ENCODE measurements at regions not wholly inside any gene's neighbourhood (a gene's known extent, or its start where the extent isn't known, plus 50 kb on each side); places are given as distances from the start of the nearest gene placed in this dataset.
"Not testable (repeated sequence)": the region's sequence is repeated elsewhere in the genome, so short reads cannot be mapped to it uniquely, and the experiment has no call there.

DNA sequence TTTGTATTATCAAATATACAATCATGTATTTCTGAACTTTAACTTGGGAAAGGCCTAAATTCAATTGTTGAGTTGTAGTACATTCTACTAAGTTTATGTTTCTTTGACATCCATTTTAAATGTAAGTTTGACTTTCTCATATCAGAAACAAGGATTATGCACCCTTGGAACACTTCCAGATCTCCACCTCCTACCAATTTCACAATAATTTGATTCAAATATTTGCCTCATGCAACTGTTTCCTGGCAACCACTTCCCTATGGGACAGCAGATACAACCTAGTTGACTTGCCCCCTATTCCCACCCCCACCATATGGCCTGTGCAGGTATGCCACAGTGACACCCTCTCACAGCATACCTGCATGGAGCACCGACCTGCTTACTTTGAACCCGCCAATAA is 506.4 kb upstream of the PABPC4L start:
- no peak for DNase-seq (ENCODE audit: low spot score)

DNA sequence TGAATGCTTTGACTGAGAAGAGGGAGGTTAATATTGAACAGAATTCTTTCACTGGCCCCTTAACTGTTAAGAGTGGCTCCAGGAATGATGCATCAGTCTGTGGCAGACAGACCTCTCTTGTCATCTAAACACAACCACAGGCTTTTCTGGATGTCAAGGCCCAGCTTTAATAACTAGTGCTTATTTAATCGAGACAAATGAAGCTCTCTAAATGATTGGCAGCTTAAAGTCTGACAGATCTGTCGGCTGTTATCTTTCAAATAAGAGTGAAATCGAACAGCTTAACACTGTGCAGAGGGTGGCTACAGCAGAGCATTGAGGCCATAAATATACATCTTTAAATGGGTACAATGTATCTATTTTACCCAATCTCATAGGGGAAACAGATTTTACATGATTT is 500.8 kb upstream of the PABPC4L start:
- no peak for DNase-seq (ENCODE audit: low spot score)

DNA sequence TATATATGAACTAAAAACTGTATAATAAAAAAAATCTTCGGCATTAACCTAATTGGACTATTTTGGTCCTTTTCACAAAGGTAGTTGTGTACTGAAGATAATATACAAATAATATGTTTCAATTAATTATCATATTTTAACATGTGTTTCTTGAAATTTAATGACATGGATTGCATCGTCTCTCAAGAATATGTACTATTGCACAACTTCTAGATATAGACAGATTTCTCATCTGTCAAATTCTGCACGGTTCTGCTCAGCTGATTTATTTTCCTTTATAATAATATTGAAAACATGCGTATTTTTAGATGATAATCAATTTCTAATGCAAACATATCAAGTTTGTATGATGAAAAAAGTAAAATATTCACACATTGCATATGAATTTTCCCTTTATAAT is 498.7 kb upstream of the PABPC4L start:
- DNase-seq (ENCODE audit: low spot score) = no peak

DNA sequence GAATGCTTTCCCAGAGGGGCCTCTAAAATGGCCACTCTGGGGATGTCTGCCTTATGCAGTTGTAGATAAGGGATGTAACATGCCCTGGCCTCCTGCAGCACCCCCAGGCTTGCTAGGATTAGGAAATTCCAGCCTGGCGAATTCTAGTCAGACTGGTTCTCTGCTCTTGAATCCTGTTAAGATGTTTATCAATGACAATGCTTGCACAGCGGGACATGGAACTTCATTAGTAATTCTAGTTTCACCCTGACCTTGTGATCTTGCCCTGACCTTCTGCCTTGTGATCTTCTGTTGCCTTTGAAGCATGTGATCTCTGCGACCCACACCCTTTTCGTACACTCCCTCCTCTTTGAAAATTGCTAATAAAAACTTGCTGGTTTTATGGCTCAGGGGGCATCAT is 497.2 kb upstream of the PABPC4L start:
- DNase-seq (ENCODE audit: low spot score) = not testable (repeated sequence)

DNA sequence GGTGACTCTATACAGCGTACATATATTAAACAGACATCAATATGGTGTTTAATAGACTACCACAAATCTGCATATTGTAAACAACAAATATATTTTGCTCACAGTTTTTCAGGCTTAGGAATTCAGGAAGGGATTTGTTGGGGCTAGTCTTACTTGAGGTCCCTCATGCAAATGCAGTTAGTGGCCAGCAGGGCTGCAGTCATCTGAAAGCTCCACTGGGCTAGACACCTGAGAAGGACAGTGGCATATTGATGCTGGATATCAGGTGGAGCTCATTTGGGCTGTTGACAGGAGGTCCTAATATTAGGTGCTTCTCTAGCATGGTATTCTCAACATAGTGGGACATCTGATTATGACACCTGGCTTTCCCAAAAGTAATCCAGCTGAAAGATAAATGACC is 493.8 kb upstream of the PABPC4L start:
- DNase-seq (ENCODE audit: low spot score) = no peak

DNA sequence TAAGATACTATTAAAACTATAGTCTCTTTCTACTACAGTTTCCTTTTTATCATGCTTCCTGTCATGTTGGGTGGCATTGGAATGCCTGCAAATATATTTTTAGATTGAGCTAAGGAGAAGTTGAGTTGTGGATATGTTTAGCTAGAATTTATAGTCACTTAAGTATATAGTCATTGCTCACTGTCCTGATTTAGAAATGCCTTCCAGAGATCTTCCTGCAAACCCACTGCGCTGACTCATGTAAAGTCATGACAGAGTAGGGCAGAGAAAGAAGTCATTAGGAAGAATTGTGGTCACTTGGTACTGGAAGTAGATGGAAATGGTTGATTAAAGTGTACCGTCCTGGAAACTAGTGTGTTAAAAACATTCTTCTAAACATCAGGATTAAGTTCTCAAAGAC is 490.3 kb upstream of the PABPC4L start:
- no peak for DNase-seq (ENCODE audit: low spot score)

DNA sequence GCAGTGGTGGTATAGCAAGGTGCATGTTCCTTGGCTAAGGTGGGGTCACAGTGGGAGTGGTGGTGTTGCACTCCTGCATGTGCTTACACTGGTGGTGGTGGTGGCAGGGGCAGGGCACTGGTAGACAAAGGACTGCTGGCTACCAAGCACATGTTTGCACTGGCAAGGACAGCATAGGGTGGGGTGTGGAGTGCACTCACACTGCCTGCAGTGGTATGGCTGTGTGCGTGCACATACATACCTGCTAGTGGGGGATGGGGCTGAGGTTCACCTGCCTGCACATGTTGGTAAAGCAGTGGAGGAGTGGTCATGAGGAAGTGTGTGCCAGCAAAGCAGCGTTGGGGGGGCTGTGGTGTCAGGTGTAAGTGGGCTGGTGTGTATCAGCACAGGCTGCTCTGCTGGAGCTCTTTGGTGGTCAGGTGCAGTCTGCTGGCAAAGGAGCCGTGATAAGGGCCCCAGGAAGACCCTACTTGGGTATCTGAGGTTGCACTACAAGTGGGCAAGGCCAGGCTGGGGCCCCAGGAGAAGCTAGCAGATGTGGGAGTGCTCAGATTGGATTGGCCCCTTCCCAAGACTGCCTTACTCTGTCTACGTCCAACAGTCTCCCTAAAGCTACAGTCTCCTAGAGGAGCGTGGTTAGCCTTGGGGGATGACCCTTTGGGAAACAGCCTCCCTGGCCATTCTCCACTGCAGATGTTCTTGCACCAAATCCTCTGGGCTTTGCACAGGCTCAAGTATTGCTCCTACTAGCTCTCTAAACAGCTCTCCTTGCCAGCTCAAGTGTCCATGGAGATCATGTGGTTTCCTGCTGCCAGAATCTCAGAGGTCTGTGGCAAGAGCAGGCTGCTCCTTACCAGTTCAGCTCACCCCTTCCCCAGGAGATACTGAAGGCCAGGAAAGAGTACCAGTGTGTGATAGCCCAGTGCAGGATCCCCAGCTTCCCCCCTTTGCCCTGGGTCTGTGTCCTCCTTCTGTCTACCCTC is 486.3 kb upstream of the PABPC4L start:
- no peak for DNase-seq (ENCODE audit: low spot score)

DNA sequence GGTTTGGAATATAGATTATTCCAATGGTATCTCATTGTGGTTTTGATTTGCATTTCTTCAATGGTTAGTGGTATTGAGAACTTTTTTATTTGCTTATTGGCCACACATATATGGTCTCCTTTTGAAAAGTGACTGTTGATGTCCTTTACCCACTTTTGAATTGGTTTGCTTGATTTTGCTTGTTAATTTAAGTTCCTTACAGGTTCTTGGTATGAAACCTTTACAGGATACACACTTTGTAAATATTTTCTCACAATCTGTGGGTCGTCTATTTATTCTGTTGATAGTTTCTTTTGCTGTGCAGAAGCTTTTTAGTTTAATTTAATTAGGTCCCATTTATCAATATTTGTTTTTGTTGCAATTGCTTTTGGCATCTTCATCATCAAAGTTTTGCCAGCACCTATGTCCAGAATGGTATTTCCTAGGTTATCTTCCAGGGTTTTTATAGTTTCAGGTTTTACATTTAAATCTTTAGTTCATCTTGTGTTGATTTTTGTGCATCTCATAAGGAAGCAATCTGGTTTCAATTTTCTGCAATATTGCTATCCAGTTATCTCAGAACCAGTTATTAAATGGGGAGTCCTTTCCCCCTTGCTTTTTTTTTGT is 475.7 kb upstream of the PABPC4L start:
- no peak for DNase-seq (ENCODE audit: low spot score)

DNA sequence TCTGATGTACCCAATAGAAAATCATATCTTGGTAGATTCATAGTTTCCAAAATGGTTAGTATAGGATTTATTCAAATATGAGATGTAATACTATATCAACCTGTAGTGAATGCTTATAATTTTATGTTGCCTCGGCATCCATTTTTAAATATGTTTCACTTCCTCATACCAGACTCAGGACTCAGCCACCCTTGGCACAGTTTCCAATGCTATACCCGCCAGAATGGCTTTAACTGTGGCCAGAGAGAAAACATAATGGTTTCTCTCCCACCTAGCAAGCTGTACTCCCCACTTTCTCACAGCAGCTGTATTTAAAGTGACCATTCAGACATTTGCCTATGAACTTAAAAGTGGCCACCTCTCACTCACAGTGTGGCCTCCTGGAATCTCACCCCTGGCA is 466.6 kb upstream of the PABPC4L start:
- no peak for DNase-seq (ENCODE audit: low spot score)

DNA sequence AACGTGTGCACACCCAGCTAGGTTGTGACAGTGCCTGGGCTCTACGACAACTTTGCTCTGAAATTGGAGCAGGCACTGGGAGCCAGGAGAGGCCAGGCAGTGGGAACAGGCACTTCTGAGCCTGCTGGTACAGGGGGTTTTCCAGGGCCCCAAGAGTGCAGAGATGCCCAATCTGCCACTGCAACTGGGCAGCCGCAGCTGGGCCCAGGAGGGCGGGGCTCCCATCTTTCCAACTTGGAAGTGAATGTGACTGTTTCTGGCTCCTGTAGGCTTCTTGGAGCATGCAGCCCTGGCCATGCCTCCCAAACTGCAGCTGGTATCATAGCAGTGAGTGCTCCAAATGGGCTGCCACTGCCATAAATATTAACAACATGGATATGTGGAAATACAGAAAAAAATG is 465.1 kb upstream of the PABPC4L start:
- no peak for DNase-seq (ENCODE audit: low spot score)

DNA sequence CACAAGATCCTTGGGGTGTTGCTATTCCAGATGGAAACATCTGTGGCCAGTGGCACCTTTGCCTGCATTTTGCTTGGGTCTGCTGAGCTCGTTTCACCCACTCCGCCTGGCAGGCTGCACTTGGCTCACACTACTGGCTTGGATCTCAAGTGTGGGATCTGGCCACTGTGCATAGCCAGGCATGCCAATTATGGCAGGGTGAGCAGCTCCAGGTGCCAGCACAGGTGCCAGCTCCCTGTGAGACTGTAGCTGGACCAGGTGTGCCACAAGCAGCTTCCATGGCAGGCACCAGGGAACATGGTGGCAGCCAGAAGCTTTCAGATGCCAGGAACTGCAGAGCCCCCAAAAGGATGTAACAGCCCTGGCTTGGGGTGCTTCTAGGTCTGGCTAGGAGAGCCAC is 463.8 kb upstream of the PABPC4L start:
- no peak for DNase-seq (ENCODE audit: low spot score)

DNA sequence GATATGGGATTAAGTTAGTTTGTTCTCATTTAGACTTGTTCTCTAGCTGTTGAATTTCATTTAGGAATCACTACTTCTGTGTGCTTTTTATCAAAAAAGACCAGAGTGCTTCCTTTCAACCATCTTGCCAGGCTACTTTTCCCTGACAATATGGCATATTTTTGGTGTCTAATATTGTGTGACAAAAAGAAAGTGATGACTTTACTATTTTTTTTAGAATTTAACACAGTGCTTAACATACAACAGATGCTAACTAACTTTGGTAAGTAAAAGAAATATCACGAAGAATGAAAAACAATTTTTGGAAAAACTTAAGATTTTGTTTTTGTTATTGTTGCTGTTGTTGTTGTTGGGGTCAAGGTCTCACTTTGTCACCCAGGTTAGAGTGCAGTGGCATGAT is 462.2 kb upstream of the PABPC4L start:
- DNase-seq (ENCODE audit: low spot score) = no peak

DNA sequence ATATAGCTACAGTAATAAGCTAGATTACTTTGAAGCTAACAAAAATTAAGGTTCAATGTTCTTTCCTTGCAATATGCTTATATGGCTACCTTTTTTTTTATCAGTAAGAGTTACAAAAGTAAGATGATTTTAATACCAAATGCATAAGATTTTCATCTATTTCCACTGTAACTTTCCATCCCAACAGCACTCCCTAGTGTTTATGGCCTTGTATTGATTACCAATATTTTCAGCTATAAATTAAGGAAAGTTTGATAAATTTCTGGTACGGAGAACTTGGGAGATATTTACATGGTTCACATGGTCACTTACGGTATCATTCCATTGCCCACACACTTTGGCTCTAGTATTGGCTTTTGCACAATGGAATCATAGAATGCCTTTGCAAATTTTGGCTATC is 448.9 kb upstream of the PABPC4L start:
- no peak for DNase-seq (ENCODE audit: low spot score)

DNA sequence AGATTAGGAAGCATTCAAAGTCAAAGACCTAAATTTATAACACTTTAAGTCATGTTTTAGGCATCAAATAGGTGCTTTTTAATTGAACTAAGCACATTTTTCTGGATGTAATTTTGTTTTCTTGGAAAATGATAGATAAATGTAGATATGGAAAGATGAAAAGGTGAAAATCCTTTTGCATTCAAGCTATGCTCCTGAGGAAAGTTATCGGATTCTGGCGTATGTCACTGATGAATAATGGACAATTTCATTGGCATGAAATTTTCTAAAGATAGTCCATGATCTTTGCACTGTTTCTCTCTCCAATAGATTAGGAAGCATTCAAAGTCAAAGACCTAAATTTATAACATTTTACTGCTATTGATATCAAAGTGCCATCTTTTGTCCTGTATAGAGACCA is 444.2 kb upstream of the PABPC4L start:
- DNase-seq (ENCODE audit: low spot score) = no peak

DNA sequence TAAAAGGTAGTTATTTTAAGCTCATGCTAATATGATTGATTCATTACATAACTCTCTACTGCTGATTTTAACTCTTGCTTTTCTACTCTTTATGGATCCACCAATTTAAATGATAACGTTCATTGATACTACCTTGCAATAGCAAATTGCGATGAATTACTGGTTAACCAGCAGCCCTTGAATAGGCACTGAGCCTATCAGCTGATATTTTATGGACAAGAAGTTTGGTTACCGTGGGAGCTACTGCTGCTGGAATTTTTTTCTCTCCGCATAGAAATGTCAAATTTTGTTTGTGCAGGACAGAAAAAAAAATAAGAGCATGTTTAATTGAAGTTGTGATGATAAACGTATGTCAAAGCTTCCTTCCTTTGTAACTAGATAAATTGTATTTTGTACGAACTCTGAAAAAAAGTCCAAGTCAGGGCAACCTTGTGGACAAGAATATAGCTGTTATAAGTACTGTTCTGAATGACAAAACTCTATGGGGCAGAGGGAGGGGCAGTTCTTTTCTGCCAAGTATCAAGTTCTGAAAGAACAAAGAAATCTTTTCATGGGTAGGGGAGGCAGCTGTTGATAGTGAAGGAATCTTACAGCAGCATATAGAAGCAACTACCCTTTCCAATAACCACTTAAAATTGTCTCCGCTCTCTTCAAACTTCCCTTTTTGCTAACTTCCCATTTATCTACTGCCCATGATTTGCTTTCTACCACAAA is 434.9 kb upstream of the PABPC4L start:
- DNase-seq (ENCODE audit: low spot score) = no peak

DNA sequence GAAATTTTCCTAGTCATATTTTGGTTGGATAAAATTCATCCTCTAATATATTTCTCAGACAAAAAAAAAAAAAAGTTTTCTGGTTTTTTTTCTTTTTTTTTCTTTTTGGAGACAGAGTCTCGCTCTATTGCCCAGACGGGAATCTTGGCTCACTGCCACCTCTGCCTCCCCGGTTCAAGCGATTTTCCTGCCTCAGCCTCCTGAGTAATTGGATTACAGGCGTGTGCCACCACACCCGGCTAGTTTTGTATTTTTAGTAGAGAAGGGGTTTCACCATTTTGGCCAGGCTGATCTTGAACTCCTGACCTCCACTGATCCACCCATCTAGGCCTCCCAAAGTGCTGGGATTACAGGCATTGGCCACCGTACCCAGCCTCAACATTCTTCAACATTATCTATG is 432.7 kb upstream of the PABPC4L start:
- no peak for DNase-seq (ENCODE audit: low spot score)

DNA sequence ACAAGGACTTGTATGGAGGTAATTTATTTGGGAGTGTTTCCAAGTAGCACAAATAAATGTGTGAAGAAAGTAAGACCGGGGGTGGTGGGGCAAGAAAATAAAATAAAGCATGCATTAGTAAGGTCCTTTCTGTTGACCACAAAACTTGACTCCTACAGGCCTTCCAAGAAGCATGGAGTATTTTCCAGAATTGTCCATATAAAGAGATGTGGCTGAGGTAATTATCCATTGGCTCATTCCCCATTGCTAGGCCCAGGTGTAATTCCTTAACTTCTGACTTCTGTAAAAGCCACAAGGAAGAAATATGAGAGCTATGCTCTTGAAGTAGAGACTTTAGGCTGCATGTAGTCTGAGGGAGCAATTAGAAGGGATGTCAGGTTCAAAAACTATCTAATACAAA is 430.5 kb upstream of the PABPC4L start:
- no peak for DNase-seq (ENCODE audit: low spot score)

DNA sequence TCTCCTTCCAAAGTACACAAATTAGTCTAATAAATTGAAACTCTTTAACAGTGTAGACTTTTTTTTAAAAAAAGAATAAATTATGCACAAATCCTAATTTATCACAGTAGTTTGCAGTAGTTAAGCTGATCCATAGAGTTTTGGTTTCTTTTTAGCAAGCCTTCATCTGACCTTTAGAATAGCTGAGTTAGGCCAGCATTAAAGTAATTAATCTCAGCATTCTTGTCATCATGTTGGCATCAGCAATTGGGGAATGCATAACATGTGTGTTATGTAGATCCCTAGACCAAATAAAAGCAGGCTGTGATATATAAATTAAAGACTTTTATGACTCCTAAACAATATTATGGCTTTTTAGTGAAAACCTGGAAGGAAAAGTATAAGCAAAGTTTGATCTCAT is 426.5 kb upstream of the PABPC4L start:
- DNase-seq (ENCODE audit: low spot score) = no peak

DNA sequence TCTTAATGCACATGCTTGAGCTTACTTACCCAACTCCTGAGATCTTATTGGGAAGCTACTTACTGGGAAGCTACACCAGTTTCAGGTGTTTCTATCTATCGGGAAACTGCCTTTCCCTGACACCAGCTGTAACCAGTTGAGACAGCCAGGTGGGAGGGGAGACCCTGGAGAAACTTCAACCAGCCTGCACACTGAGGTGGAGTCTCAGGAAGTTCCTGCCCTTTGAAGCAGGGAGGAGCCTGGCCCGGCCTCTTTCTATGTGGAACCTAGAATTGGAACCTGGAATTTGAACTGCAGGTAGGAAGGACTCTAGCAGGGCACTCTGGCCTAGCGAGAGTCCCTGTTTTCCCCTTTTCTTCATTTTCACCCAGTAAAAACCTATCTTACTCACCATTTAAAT is 425.8 kb upstream of the PABPC4L start:
- no peak for DNase-seq (ENCODE audit: low spot score)

DNA sequence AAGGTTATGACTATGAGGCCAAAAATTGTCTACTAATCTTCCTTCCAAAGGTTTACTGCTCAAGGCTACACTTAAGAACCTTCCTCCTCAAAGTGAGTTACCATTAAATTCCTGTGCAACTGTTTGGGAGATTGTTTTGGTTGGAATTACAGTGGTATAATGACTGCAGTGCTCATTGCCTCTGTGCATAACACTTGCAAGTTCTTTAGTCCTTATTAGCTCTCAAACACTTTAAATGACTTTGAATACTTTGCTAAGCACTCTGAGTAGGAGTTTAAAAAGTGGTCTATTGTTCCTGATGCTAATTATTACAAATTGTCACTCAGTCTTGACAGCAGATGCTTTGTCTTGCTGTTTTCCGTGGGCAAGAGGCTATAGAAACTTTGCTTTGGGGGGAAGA is 422.8 kb upstream of the PABPC4L start:
- no peak for DNase-seq (ENCODE audit: low spot score)

DNA sequence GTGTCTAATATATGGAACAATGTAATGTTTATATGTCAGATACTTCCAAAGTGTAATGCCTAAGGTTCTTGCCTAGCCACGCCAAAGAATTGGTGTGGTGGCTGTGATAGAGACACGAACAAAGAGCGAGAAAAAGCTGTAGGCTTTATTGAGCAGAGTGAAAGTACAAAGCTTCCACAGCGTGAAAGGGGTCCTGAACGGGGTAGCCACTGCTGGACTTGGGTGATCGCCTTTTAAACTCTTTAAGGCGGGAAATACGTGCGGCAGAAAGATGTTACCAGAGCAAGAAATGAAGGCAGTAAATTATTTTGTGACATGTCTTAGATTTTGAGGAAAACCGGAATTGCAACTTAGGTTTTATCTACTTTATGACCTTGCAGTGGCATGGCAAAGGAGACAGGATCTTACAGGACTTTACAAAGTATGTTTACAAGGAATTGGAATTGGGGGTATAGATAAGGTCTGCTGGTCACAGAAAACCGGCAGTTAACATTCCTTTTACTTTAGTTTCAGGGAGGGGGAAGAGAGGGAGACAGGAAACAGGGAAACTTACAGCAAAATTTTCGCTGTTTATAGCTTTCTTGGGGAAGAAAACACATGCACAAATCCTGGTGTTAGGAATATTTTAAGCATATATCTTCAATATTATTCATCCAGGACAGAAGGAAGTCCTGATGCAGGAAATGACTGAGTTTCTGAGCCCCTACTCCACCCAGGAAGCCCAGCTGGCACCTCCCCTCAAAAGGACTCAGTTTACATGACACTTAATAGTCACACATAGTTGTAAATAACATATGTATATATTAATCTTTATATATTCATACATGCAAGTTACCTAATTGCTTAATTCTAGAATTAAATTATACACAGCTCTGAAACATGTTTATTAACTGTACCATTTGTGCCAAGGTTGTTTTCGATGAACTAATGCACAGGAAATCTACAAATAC is 421.3 kb upstream of the PABPC4L start:
- not testable (repeated sequence) for DNase-seq (ENCODE audit: low spot score)

DNA sequence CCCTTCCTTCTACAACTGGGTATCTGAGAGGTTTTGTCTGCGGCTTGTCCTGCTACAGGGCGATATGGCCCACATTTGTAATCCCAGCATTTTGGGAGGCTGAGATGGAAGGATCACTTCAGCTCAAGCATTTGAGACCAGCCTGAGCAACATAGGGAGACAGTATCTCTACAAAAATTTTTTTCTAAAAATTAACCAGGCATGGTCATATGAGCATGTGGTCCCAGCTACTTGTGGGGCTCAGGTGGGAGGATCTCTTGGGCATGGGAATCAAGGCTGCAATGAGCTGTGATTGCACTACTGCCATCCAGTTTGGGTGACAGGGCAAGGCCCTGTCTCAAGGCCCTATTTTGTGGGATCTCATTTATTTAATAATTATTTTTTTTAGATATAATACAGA is 420.6 kb upstream of the PABPC4L start:
- no peak for DNase-seq (ENCODE audit: low spot score)
